Activated CD4-positive, CD25-positive, alpha-beta regulatory T cell treated with anti-CD3 and anti-CD28 coated beads, Interleukin-2, amount 50 U/mL, for 72 hours (primary cell): ENCODE measurements at regions not wholly inside any gene's neighbourhood (a gene's known extent, or its start where the extent isn't known, plus 50 kb on each side); places are given as distances from the start of the nearest gene placed in this dataset.
"Not testable (repeated sequence)": the region's sequence is repeated elsewhere in the genome, so short reads cannot be mapped to it uniquely, and the experiment has no call there.

Experiments used
- DNase-seq: peaks from one replicate; pipeline ENCODE4 v3.0.0; 2021

DNA sequence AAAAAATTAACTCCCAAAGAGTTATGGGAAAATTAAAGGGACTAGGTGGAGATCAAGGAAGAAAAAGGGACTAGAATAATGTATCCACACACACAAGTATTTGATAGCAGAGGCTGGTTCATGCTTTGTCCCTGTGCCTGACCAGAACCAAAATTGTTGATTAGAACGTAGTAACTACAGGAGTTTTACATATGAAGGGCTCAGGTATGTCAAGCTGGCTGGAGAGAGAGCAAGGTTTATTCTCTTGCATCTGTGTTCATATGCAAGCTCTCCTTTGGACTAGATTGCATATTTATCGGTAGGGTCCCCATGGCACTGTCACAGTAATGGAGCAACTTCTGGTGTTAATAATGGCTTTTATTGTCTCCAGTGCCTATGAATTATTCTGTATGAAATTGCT, 239.9 kb upstream of the TRPM3 start:
- no peak for DNase-seq

DNA sequence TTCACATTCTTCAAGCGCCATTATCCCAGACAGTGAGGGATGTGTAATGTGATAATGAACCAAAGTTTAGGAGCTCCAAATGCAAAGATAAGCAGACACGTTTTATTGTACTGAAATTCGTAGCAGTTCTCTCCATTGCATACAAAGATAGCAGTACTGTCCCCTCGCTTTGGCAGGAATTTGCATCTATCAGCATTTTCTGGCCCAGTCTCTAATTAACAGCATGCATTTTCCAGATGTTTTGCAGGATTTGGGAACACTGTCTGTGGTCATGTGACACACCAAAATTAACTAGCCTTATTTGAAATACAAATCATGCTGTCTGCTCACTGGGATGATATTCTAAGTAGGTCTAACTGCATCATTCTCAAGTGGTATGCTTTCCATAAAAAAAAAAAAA, 235.9 kb upstream of the TRPM3 start:
- no peak for DNase-seq

DNA sequence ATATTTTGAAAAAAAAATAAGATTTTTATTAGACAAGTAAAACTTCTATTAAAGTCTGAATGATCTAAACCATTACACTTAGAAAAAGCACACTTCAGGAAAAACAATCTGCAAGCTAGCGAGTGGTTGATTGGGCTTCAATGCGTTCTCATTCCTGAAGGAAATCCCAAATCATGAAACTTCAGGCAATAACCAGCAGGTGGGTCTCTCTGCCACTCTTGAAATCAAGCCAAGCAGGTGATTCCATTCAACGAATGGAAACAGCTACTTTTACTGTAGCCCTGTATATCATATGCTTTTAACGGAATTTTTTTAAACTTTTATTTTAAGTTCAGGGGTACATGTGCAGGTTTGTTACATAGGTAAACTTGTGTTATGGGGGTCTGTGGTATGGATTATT, 234.5 kb upstream of the TRPM3 start:
- DNase-seq: no peak

DNA sequence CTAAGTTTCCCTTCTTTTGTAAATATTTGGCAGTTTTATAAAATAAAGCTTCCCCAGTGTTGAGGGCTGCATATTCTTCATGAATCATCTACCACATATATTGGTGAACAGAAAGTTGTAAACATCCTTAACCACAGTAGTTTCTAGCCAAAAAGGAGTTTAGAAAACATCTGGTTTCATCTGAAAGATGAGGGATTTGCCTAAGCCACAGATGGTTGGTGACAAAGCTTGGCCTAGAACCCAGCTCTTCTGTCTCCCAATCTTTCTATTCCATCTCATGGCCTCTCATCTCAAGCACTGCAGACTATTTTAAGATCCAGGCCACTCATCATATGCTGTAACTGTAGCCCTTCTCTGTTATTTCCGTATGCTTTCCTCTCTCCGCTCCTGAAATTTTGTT, 232.3 kb upstream of the TRPM3 start:
- DNase-seq: no peak

DNA sequence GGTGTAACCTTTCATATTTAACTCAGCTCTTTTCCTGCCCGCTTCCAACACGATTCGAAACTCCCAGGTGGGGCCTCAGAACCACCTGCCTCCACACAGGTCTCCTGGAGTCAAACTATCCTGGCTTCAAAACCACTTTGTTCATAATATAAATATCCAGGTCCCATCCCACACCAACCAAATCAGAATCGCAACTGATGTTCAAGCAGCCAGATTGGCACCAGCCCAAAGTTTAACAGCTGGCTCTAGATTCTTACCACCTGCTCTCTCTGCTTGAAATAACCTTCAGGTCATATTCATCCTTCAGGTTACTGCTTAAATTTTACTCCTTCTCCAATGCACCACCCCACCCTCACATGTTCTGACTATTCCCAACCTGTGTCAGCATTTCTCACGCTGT, 231.4 kb upstream of the TRPM3 start:
- DNase-seq: no peak

DNA sequence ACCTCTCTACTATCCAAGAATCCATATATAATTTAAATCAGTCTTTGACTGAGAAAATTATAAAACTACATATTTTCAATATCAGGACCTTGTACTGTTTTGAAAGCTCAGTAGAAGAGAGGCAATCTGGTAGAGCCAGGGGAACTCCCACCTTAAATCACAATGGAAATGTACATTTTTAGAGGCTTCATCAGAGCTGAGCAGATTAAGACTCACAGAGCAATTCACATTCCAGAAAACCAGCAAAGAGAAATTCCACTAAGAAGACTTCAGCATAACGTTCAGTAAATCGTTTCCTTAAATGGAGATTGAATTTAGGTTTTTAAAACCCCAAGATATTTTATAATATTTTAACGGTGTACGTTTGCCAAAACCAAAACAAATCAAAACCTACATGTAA, 227.8 kb upstream of the TRPM3 start:
- no peak for DNase-seq

DNA sequence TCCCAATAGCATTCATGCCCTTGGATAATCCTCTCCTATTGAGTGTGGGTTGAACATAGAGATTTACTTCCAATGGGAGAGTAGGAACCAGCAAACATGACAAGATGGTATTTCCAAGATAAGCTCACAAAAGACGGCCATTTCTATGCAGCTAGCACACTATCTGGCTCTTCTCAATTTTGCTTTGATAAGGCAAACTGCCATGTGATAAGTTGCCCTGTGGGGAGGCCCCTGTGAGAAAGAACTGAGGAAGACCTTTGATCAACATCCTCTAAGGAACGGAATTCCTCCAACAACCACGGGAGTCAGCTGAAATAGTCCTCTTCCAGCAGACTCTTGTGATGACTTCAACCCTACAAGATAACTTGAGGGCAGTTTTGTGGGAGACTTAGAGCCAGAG, 211.9 kb upstream of the TRPM3 start:
- DNase-seq: no peak

DNA sequence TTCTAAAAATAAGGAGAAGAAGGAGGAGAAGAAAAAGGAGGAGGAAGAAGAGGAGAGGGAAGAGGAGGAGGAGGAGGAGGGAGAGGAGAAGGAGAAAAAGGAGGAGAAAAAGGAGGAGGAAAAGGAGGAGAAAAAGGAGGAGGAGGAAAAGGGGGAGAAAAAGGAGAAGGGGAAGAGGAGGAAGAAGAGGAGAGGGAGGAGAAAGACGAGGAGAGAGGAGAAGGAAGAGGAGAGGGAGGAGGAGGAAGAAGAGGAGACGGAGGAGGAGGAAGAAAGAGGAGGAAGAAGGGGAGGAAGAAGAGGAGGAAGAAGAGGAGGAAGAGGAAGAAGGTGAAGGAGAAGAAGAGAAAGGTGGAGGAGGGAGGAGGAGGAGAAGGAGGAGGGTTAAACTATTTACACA, 210.2 kb upstream of the TRPM3 start:
- DNase-seq: no peak

DNA sequence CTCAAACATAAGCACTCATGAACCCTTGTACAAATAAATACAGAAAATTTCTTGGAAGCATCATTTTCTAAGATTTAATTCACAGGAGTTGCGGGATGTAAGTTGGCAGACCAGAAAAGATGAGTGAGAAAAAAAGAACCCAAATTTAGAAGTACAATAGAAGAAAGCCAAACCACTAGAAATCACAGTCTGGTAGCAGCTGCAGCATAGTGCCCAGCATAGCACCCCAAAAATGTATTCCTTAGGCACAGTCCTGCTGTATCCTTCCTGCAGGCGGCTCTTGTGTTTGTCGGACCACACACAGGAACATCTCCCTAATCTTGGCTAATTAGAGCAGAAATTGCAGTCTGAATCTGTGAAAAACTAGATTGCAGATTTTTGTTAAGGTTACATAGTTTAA, 208.5 kb upstream of the TRPM3 start:
- no peak for DNase-seq

DNA sequence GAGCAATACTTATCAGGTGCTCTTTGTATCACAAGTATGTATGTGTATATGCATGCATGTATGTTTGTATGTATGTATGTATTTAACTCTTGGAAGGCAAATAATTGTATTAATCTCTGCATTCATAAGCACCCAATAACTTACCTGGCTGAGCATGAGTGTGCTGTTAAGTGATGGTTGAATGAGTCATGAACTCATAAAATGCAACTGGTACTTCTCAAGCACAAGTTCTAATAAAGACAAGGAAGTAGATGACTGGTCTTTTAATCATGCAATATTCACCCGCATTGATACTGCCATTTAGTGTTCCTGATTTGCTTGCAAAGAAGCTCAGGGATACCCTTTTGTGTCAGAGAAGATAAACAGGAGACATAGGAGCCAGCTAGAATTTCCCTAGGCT, 204.9 kb upstream of the TRPM3 start:
- no peak for DNase-seq

DNA sequence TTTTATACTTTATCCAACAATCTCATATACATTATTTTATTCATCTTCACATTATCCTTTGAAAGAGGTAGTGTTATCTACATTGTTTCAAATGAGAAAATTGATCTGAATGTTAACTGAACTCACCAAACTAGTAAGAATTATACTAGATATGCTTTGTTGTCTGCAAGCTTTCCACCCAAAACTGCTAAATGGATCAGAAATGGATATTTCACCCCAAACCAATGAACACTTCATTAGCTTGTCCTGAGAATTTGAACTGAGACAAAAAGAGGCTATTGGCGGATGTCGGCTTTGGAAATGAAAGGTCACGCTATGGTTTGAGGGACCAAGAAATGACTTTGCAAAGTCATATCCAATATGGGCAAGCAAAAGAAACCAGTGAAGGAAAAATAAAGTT, 201.9 kb upstream of the TRPM3 start:
- no peak for DNase-seq

DNA sequence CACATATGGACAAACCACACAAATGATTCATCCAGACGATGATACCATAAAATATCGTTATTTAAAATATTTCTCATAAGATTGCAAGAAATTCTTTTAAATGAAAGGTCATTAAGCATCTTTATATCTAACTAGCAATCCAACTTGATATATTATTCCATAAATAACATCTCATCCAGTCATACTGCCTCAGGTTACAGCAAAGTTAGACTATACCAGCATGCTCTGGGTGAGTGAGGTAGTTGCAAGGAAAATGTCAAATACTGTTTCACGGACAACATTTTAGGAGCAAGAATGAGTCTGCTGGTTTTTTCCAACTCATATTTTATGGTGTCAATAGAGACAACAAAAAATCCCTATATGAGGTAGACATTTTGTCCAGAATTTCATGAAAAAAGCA, 200.9 kb upstream of the TRPM3 start:
- DNase-seq: no peak

DNA sequence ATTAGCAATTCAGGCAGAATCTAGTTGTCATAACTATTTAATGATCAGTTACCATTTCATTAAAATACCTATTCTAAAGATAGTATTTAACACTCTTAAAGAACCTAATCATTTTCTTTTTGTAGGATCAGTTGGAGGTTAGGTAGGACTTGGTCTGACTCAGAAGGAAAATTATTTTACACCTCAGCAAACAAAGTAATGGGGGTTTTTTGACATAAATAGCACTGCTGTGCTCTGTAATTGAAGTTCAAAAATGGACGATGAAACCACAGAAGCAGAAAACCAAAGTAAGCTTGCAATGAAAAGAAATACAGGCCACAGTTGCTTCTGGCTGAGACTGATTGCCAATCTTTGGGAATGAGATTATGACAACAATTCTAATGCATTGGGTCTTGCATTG, 187.0 kb upstream of the TRPM3 start:
- DNase-seq: no peak

DNA sequence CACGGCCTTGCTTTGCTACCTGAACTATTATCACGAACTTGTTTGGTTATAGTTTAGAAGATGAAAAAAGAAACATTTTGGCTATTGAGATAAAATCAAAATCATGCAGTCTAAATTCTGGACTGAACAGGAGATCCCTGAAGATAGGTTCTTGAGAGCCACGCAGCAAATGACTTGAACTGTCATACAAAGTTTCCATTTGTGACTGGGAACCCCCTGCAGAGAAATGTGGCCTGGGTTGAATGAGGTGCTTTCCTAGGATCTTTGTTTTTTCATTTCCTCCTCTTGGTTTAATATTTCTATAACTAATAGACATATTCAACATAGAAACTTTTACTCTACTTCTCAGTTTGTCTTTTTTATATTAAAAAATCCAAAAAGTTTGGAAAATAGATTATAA, 184.7 kb upstream of the TRPM3 start:
- no peak for DNase-seq

DNA sequence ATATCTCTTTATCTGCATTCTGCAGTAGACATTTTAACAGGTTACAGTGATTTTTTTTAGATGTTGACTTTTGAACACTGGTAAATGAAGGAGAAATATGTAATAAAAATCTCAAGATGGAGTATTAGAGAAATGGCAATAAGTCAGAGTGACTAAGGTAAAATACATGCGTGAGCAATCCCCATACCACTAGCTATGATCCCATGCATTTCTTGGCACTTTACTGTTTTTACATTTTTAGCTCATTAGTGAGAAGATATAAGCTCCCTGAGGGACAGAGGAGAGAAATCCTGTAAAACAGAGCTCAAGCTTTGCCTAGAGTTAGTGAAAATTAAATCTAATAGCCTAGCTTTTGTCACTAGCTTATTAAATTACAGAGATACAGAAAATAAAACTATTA, 181.9 kb upstream of the TRPM3 start:
- DNase-seq: no peak

DNA sequence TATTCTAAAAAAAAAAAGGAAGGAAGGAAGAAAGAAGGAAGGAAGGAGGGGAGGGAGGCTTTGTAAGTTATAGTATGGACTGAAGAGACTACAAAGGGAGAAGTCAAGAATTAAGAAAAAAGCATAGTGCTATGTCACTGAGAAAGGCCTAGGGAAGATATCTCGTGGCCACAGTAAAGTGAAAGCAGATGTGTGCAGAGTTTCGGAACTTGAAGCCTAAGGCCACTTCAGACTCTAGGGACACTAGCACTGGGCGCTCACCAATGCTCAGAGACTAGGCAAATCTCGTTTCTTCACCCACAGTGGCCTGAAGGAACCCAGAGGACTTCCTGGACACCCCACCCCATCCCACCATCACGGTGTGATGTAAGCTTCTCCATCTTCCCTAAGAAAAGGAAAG, 181.4 kb upstream of the TRPM3 start:
- DNase-seq: no peak

DNA sequence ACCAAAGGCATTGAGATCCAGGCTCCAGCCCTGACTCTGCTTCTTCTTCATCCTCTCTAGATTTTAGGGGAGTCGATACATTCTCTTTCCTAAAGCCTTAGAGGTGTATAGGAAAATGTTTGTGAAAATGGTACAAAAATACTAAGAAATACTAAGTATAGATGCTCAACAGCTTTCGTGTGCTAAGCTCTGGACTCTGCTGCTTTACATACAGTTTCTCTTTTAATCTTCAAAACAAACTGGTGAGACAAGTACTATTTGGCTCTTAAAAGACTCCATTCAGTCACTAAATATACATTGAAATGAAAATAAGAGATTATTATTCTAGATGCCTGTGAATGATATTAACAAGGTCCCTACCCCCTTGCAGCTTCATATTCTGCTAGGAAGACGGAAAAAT, 174.5 kb upstream of the TRPM3 start:
- DNase-seq: no peak

DNA sequence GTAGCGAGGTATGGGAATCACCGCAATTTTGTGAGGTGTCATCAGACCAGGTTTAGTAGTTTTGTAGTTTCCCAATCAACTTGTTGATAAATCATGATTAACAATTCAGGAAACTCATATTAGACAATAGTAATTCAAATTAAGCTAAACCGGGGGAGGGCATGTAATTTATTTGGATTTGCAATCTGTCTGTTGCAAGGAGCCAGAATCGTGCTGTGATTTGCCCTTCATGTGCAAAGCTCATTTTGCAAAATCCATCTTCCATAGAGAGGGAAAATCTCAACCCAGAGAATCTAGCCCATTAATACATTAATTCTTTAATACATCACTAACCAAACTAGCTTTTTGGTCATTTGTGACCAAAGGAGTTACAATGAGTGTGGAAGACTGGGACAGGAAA, 164.7 kb upstream of the TRPM3 start:
- DNase-seq: no peak

DNA sequence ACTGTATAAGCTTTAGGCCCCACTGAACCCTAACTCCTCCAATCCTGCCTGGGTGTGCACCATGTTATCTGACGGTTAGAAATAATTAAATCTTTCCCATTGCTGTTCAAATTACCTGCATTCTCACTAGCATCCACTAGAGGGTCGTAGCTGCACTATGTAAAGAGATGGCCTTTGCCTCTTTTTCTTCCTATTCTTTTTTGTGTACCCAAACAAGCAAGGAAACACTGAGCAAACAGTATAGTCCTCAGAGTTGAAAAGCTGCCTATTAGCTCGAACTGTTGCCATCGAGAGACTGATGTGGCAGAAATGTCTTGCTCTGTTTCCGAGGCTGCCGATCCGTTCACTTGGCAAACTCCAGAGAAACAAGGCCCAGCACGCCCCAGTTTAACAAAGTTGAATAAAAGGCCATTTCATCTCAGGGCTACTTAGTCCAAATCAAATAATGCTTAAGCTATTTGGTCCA, 163.8 kb upstream of the TRPM3 start:
- DNase-seq: peak; percentile 30

DNA sequence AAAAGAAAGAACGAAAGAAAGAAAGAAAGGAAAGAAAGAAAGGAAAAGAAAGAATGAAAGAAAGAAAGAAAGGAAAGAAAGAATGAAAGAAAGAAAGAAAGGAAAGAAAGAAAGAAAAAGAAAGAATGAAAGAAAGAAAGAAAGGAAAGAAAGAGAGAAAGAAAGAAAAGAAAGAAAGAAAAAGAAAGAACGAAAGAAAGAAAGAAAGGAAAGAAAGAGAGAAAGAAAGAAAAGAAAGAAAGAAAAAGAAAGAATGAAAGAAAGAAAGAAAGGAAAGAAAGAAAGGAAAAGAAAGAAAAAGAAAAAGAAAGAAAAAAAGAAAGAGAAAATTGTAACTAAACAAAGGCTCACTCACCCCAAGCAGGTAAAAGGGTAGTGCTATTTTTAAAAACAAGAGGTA, 160.7 kb upstream of the TRPM3 start:
- not testable (repeated sequence) for DNase-seq

DNA sequence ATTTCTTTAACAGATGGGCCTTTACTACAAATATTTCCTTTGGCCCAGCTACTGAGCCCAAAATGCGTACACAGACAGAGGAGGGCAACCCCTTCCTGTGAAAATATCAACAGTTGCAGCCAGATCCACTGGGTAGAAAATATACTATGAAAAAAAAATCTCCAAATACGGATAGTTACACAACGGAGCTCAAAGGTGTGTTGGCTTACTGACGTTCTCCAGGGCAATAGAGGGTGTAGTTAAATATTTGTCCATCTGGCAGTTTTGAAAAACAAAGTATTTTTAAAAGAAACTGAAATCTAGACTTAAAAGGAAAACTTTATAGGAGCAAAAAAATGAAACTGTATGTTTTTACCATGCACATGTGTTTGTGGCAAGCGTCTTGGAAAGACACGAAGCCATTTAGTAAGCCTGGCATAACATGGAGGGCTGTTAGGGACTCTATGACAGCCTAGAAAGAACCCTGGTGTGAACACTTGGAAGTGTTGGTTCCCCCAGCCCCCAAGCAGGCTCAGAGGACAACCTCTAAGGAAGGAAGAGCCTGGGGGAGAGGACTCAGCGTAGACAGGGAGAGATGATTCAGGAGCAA, 157.8 kb upstream of the TRPM3 start:
- DNase-seq: no peak

DNA sequence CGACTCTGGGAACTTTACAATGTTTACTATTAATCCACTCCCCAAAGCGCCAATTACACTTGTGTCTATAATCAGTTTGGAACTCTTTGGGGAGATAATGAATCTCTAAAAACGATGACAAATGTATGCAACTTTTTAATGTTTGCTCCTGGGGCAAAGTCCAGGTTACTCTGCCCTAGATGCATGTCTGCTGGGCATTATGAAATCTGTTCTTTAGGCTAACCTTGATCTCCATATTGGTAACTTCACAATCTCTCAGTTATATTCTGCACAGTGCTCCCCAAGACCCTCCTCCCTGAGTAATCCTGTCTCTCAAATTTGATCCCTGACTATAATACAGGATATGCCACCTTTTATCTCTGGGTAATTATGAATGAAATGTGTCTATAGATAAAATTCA, 152.2 kb upstream of the TRPM3 start:
- DNase-seq: no peak

DNA sequence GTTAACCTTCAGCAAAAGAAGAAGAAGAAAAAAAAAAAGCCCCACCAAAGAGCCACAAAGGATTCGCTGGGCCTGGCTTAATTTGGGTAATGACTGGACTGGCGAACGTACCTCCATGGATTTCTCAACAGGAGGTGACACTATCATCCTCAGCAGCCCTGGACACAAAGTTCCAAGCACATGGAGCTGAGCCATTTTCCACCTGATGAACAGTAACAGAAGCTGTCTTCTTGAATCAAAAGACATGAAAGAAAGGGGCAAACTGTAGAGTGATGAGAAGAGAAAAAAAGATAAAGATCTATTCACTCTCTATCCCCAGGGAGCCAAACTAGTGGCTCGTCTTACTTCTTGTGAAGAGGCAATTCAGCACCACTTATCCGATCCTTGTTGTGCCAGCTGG, 150.2 kb upstream of the TRPM3 start:
- no peak for DNase-seq

DNA sequence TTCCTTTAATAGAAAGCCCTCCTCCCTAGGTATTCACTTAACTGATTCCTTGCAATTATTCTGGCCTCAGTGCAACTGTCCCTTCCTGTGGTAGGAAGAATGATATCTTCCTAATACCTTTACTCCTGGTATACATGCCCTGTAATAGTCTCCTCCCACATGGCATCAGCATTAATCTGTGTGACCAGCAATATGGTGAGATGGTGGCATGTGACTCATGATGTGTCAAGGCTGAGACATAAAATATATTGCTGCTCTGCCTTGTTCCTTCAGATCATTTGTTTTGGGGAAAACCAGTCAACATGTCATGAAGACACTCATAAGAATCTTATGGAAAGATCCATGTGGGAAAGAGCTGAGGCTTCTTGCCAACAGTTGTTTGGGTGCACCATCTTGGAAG, 149.1 kb upstream of the TRPM3 start:
- no peak for DNase-seq

DNA sequence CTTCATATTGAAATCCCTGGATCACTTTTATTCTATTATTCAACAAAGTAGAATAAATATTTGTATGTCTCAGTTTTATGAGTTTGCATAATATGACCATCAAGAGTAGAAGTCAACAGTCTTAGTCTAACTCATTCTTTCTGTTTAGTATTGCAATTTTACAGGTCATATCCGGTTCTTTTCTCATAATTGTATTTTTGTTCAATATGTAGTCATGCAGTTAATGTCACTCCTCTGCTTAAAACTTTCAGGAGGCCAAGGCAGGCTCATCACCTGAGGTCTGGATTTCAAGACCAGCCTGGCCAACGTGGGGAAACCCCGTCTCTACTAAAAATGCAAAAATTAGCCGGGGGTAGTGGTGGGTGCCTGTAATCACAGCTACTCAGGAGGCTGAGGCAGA, 148.4 kb upstream of the TRPM3 start:
- DNase-seq: no peak
